ENCODE measurements at regions not wholly inside any gene's neighbourhood (a gene's known extent, or its start where the extent isn't known, plus 50 kb on each side); places are given as distances from the start of the nearest gene placed in this dataset.
"Not testable (repeated sequence)": the region's sequence is repeated elsewhere in the genome, so short reads cannot be mapped to it uniquely, and the experiment has no call there.

GRCh38 chr3:162945626-162946025 is 1449.0 kb downstream of the OTOL1 start:
- no peak for DNase-seq

- DNase-seq: no peak
These were observed 1460.1 kb downstream of the OTOL1 start for GRCh38 chr3:162956711-162957110.

DNA sequence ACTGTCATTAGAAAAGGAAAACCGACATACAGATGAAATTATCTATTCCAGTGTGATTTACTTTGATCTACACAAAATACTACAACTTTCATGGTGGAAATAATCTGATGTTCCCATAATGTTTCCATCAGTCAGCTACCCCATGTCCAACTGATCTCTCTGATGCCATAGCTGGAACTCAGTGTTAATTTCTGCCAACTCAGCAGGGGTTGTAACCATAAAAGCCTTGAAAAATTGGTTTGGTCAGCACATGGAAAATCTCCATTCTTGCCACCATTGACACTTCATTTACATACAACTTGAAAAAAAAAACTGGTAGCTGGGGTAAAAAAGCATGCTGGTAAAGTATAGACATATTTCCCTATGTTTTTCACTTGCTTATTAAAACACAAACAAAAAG is 1463.7 kb downstream of the OTOL1 start:
- DNase-seq: no peak

- no peak for DNase-seq
These were observed 1473.7 kb downstream of the OTOL1 start for GRCh38 chr3:162970292-162970691.

DNA sequence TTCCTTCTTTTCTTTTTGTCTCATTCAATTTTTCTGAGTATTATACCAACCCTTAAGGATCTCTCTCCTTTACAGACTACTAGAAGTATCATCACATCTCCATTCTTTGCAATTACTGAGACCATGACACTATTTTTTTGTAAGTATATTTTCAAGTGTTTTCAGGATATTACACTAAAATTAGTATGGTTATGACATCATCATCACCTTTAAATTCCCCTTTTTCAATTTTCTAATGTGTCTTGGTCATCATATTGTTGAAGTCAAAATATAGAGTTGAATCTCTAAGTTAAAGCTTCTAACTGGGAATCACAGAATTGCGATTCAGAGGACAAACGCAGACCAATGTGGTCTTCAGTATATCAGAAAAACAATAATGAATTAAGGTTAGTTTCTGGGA is 1475.1 kb downstream of the OTOL1 start:
- DNase-seq: no peak

- DNase-seq: no peak
These were observed 1476.9 kb downstream of the OTOL1 start for GRCh38 chr3:162973428-162973917.

GRCh38 chr3:162978136-162978535 is 1481.5 kb downstream of the OTOL1 start:
- DNase-seq: no peak

GRCh38 chr3:162984746-162985145 is 1488.1 kb downstream of the OTOL1 start:
- no peak for DNase-seq

- not testable (repeated sequence) for DNase-seq
These were observed 1490.6 kb downstream of the OTOL1 start for GRCh38 chr3:162987085-162987794.

DNA sequence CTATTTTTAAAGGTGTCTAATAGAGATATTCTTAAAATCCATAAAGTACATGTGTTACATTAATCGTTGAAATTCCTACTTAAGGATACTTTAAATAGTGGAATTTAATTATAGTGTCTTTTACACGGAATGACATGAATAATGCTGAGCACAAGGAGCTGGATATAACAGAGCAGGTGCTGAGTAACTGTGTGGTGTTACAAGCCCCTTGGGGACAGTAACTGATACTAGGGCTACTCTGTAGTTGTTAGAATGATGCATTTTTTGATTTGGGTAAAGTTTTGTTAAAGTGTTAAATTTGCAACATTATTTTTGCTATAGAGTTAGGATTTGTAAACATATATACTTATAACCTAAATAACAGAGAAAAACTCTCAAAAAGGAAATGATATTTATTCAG is 1496.1 kb downstream of the OTOL1 start:
- DNase-seq: no peak

- peak; percentile 8 for DNase-seq
These were observed 1497.6 kb downstream of the OTOL1 start for GRCh38 chr3:162994165-162994564.

GRCh38 chr3:162996368-162996767 is 1499.8 kb downstream of the OTOL1 start:
- DNase-seq: no peak

DNA sequence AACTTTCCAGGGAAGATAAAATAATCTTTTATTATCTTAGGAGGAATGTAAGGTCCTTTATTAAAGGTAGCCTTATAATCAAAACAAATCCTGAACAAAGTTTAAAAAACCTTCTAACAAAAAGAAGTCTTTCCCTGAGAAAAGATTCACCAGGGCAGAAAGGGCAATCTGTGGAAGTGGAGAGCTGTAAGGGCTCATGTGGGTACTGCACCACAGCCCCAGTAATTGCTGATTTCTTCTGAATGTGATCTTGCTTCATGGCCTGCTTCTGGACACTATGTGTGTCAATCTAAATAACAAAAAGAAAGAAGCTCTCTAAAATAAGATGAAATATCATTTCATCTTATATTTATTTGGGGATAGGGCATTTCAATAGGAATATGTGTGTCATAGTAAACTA is 1501.6 kb downstream of the OTOL1 start:
- no peak for DNase-seq

DNA sequence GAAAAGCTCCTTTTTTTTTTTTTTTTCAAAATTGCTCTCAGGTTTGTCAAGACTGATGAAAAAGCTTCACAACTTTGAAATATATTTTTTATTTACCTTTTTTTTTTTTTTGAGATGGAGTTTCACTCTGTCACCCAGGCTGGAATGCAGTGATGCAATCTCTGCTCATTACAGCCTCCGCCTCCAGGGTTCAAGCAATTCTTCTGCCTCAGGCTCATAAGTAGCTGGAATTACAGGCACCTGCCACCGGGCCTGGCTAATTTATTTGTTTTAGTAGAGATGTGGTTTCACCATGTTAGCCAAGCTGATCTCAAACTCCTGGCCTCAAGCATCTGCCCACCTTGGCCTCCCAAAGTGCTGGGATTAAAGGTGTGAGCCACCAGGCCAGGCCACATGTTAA is 1515.0 kb downstream of the OTOL1 start:
- DNase-seq: no peak

DNA sequence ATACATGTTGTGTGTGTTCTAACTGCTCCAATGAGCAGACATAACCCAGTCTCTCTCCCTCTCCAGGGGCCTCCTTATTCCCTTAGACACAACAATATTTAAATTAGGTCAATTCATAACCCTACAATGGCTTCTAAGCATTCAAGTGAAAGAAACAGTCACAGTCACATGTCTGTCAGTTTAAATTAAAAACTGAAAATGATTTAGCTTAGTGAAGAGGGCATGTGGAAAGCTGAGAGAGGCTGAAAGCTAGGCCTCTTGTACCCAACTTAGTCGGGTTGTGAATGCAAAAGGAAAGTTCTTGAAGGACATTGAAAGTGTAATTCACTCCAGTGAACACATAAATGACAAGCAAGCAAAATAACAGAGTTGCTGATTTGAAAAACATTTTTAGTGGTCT is 1519.6 kb downstream of the OTOL1 start:
- no peak for DNase-seq

- DNase-seq: no peak
These were observed 1521.5 kb downstream of the OTOL1 start for GRCh38 chr3:163018067-163018466.

GRCh38 chr3:163018664-163019063 is 1522.1 kb downstream of the OTOL1 start:
- no peak for DNase-seq

DNA sequence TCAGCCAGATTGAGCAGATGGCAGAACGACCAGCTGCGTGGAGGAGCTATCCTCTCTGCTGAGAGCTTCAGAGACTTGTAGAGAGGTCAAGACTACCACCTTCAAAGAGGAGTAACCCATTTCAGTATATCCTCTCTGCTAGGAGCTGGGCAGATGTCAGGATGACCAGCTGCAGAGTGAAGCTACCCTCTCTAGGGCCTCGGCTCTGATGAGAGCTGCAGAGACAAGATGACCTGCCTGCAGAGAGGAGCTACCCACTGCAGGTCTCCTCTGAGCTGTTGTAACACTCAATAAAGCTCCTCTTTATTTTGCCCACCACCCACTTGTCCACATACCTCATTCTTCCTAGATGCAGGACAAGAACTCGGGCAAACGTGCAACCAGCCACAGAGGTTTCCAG is 1522.7 kb downstream of the OTOL1 start:
- DNase-seq: no peak

- DNase-seq: no peak
These were observed 1537.0 kb downstream of the OTOL1 start for GRCh38 chr3:163033652-163034051.

DNA sequence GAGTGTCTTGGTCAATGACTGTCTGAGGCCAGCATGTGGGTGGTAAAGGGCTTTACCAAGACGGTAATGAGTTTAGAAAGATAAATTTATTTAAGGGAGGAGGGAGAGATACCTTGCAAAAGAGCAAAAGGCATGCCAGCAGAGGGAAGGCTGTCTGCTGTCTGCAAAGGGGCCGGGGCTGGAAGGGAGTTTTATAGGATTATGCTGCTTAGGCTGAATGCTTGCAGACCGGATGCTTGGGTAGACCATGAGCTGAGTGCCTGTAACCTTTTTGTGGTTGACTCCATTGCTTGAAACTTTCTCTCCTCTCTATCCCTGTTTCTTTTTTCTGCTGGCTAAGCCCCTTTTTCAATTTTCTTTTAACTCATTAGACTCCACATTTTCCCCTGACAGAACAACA is 1543.0 kb downstream of the OTOL1 start:
- DNase-seq: no peak

GRCh38 chr3:163043074-163043473 is 1546.5 kb downstream of the OTOL1 start:
- DNase-seq: no peak

DNA sequence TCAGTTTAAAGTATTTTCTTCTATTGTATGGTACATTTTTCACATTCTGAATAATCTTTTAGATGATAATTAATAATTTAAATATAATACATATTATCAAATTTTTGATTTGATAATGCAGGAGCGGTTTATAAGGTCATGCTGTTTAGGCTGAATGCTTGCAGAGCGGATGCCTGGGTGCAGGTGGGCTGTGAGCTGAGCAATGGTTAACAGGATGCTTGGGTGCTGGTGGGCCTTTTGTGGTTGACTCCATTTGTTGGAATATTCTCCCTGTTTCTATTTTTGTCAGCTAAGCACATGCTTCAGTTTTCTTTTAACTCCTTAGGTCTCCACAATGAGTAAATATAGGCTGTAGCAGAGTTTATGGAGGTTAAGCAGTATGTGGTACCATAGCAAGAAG is 1549.3 kb downstream of the OTOL1 start:
- no peak for DNase-seq

DNA sequence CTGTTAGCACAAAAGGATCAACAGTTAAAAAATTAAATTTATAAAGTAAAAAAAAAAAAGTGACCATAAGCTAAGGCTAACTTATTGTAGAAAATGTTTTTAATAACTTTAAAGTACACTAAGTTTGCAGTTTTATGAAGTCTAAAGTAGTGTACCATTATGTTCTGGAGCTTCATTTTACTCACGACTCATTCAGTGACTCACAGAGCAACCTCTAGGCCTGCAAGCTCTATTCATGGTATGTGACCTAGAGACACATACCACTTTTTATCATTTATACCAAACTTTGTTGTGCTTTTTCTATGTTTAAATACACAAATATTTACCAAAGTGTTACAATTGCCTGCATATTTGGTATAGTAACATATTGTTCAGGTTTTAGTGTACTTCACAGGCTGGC is 1552.3 kb downstream of the OTOL1 start:
- no peak for DNase-seq

DNA sequence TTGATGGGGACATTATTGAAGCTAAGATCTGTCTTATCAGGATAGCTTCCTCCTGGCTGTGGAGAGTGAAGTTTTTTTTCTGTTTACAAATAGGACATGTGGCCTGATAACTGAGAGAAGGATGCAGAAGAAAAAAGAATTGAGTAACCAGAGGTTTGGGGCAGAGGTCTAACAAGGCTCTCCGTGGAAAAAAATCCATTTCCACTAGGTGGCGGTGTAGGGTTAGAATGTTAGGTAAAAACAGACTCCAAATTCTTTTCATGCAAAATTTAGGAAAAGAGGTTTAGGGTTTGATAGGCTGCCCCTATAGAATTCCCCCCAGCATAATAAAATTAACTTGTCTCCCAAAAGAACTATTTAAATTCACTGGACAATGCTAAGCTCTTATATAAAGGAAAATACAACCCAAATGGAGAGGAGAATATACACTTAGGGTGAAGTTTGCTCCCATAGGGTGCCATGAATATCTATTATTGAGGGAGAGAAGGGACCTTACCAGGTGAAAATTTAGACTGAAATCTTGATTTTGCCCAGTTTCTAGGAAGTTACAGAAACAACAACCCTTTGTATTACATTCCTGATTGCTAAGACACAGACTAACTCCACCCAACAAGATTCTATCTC is 1560.4 kb downstream of the OTOL1 start:
- peak; percentile 63 for DNase-seq

Data from COR-L47 (cell line).